Renal cortical epithelial cell (primary cell): ENCODE measurements at regions not wholly inside any gene's neighbourhood (a gene's known extent, or its start where the extent isn't known, plus 50 kb on each side); places are given as distances from the start of the nearest gene placed in this dataset.
"Not testable (repeated sequence)": the region's sequence is repeated elsewhere in the genome, so short reads cannot be mapped to it uniquely, and the experiment has no call there.

Source experiments
- DNase-seq: peaks from one replicate; pipeline ENCODE4 v3.0.0-alpha.2; 2011; ENCODE audit warnings: low read depth

DNA sequence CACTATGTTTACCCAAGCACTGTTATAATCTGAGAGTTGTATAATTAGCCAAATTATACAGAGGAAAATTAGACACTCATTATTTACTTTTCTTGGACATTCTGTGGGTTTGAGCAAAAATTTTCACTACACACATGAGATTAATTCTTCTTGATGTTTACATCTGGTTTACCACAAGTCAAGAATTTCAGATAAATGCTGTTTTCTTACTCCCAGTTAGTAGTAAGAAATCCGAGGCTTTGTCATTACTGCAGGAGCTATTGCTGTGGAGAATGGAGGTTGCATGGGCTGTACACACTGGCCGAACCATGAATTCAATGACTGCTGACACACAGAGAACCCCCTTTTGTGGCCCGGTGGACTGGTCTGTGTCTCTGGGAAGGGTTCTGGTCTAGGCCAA, 207.7 kb upstream of the CFAP20DC start:
- no peak for DNase-seq

DNA sequence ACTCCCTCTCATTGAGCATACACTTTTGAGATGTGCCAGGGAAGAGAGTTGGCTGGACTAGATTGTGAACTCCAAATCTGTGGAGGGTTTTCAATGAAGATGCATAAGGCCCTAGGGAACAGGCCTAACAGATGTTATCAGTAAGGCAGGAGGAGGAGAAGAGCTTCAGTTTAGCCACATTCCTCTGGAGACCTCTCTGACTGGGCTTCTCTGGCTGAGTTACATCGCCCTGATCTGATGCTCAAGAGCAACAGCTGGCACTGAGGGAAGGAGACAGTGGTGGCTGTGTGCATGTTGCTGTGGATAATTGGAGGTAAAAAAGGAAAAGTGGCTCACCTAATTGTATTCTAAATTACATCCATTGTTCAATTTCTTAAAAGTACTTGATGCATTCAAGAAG, 206.4 kb upstream of the CFAP20DC start:
- DNase-seq, result no peak

DNA sequence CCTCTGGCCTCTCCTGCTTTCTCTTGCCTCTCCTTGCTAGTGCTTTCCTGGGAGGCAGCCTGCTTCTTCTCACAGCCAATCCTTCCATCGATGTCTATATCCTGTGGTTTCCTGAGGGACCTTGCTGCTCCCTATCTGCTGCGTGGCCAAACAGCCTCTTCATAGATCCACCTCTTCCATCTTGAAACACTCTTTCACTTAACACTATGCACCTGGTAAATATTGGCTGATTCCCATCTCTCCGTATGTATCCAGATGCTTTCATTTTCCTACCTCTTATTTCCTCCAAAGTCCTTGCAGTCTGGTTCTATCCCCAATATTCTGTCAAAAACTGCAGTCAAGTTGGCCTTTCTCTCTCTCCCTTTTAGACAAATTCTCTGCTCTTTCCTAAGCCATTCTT, 205.2 kb upstream of the CFAP20DC start:
- no peak for DNase-seq

DNA sequence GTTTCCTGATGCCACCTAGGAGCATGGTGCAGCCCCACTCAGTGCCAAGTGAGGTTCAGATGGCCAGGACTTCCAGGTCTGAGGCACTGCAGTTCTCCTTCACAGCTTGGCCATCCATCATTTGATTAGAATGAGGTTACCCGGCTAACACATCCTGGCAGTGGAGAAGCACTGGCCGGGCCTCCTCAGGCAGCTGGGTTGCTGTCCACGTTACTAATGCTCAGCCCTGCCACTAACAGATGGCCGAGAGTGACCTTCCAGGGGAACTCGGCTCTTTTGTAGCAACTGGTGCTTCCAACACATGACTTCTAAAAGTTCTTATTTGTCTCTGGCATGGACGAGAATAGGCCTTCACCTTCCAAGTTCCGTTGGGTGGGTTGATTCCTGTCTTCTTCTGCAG, 204.6 kb upstream of the CFAP20DC start:
- DNase-seq, result no peak

DNA sequence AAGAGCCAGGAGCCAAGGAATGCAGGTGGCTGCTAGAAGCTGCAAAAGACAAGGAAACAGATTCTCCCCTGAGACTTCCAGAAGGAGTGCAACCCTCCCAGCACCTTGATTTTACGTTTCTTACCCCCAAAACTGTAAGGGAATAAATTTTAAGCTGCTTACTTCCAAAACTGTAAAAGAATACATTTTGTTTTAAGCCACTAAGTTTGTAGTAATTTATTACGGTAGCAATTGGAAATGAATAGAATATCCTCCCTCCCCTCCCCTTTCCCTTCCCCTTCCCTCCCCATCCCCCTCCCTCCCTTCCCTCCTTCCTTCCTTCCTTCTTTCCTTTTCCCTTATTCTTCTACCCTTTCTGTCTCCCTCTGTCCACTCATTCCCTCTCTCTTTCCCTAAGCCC, 203.7 kb upstream of the CFAP20DC start:
- no peak for DNase-seq

DNA sequence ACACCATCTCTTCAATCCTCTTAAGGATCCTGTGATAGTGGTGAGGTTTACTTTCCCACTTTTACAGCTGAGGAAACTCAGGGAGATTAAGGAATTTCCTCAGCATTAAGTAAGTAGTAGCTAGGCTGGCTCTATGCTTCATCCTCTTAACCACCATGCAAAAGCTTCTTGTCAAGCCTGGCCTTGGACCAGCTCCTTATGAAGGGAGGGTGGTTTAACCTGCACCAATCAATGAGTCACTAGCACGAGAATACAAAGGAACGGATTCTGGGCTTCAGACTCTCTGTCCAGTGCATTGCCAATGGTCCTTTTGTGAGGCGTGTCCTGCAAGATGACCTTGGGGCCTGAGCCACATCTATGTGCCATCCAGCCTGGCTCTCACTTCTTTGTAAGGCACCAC, 202.0 kb upstream of the CFAP20DC start:
- no peak for DNase-seq

DNA sequence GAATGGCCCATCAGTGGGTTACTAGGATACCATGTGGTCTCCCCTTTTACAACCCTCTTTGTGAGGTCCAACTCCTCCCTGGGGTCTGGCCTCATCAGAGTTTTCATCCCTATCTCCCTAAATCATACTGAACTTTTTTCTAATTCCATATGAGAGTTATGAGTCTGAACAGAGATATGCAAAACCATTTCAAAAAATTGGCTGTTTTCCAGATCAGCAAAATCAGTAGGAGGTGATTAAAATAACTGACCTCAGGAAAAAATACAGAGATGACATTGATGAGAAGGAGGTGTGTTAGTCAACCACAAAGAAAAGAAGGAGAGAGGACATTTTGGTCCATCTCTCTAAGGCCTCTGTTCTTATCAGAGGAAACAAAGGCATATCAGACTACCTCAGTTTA, 200.8 kb upstream of the CFAP20DC start:
- no peak for DNase-seq

DNA sequence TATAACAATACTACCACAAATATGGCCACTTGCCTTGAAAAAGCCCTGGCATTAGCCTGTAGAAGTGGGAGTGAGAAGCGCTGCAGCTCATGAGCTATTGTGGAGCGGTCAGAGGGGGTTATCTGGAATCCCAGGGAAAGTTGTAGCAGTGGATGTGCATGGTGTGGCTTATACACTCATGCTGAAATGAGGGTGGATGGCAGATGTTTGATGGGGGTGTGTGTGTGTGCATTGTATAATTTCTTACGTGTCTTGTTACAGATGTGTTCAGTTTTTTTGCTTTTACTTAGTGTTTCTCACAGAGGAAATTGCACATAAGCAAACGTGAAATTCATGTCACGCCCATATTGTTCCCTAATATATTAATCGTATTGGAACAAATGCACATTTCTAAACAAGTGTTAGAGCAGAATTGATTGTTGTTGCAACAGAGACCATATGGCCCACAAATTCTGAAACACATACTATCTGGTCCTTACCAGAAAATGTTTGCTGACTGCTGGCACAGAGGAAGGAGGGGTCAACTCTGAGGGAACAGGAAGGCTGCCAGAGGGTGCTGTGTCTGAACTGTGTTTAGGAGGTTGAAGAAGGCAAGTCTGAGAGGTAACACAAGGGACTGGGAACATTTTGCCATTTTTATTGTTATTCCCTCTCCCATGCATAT, 200.0 kb upstream of the CFAP20DC start:
- no peak for DNase-seq

DNA sequence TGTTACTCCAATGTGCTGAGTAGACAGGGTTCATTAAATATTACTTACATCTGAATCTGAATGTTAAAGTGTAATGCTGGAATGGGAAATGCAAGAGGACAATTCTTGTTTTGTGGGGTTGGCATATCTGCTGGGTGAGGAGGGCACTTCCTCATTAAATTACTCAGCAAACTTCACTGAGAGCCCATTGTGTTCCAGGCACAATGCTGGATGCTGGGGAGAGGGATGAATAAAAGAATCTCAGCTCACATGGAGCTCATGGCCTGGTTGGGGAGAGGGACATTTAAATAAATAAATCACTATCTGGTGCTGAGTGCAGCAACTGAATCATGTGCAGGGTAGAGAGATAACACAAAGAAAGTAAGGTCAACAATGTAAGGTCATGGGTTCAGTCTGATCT, 199.2 kb upstream of the CFAP20DC start:
- DNase-seq, result no peak

DNA sequence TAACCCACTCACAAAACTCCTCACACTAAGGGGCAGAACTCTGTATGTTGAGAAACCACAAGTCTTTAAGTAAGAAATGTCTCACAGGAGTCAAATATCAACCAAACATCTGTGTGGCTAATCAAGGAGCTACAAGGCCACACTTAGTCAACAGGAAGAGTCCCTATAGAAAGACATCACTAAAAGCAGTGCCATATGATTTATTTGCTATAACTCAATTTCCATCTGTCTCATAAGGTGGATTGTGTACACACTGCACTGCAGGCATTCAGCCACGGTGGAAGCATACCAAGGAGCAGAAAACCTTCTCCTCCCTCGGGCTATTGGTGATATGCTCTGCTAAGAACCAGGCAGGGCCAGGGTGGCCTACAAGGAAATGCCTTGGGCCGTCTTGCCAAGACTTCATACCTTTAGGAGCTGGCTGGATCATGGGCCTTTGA, 197.6 kb upstream of the CFAP20DC start:
- DNase-seq, result peak; percentile 85

DNA sequence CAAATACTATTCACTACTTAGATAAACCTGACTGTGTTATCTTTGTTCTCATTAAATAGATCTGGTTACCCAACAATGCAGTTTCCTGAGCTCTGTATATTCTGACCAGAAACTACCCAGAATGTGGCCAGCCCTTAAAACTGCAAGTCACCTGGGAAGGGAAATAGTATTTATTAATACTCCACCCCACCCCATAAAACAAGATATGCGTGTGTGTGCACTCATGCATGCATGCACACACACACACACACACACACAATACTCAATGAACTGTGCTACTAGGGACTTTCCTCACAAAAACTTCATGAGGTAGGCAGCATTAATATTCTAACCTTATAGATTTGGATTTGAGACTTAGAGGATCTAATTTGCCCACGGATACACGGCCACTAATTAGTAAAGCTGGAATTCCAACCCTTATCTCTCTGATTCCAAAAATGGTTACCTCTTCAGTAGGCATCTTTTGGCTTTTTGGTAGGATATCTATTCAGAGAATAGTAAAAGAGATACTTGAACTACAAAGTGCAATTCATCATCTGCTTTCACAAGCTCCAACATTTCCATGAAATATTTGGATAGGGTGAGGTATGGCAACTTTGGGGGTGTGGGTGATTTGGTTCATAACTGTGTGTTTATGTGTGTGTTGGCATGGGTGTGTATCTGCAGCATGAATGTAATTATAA, 197.0 kb upstream of the CFAP20DC start:
- peak; percentile 50 for DNase-seq

DNA sequence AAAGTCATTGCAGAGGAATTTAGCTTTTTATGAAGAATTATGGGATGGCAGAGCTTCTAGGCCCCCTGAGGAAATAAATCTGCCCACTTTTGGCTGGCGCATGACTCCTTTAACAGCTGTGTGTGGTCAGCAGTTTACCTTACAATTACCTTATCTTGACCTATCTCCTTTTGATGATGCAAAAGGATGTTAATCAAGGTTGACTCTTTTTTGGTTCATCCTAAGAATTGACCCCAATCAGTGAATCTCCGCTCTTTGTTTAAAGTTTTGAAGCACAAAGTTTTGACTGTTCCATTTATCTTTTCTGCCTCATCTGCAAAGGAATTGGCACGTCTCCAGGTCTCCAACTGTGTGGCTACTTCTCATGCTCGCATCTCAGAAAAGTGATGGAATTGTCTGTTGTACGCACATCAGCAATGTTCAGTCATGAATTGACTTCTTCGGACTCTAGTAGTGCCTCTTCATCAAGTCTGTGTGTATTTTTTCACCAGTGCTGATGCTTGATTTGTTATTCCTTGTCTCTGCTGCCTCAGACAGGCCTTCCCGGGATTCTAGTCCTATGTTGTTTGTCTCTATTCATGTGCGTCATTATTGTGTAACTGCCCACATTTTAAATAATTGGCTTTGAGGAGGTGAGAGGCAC, 196.2 kb upstream of the CFAP20DC start:
- DNase-seq, result peak; percentile 90

DNA sequence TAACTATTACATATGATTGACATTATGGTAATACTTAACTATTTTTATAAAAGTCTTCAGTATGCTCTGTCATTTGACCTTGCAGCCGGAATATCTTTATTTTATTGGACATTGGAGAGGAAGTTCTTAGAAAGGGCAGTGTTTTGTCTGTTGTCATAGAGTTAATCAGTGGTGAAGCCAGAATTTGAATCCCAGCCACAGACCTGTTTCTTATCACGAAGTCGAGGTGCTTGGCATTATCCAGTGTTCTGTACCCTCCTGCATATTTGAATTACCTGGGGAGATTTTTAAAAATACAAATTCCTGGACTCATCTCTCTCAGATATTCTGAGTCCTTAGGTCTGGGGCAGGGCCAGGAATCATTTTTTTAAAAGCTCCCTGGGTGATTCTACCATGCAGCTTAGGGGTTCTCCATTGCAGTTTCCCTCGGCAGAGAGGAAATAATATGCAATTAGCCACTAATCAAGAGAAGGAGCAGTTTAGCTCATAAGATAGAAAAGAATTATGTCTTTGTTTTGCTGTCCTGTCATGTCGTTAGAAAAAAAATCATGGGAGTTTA, 195.6 kb upstream of the CFAP20DC start:
- DNase-seq, result peak; percentile 25

DNA sequence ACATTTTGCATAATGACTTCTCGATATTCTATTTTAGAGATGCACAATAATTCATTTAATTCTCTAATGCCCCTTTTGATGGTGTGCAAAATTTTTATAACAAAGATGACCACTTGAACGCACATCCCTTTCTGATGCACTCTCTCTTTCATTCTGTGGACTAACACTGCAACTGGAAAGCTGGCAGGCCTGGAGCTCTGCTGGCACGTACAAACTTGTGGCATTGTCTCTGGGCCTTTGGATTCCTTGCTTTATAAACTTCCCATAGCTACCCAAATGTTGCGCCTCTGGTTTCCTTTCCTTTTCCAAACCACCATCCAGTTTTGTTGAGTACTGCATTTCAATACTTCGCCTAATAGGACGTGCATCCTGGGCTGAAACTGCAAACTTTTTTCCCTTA, 194.5 kb upstream of the CFAP20DC start:
- DNase-seq, result no peak

DNA sequence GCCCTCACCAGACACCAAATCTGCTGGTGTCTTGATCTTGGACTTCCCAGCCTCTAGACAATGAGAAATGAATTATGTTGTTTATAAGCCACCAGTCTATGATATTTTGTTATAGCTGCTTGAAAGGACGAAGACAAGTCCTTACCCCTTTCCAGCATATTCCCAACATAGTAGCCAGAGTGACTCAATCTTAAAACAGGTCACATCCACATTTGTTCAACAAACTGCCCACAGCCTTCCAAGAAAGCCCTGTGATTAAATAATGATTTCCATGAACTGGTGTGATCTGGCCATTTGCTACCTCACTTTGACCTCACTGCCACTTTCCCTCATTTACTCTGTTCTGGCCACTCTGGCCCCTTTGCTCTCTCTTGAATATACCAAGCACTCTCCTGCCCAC, 193.7 kb upstream of the CFAP20DC start:
- DNase-seq, result peak; percentile 70

DNA sequence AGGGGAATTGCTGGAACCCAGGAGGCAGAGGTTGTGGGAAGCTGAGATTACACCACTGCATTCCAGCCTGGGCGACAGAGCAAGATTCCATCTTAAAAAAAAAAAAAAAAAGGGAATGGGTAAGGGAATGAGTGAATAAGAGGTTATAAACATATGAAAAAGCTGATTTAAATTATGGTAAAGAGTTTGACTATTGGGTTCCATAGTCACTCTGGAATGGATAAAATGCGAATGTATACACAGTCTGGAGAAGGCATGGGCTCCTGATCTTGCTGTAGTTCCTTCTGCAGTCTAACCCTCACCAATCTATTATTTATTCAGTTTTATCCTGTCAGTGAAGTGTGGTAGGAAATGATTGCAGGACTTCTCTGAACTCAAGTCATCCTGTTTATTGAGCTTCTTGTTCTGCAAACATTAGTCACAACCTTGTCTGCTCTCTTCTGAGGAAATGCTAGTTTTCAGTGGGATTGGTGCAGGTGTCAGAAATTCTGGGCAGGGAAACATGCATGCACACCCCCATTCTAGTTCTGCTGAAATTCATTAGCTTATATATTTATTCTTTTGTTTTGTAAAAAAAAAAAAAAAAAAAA, 190.9 kb upstream of the CFAP20DC start:
- DNase-seq, result peak; percentile 45

DNA sequence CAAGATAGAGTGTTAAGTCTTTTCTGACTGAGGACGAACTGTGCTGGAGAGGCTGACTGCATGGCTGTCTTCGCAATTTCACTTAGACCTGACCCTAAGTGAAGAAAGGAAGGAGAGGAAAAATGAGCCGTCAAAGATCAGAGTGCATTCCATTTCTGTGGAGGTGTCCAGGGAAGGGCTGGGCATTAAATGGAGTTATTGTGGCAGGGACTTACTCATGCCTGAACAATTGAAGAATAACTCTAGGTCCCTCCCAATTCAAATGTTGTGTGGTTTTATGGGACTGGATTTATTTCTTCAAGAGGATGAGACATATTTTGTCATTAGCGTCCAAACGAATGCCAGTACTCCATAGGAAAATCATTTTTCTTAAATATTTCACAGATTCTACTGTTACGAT, 187.3 kb upstream of the CFAP20DC start:
- peak; percentile 50 for DNase-seq

DNA sequence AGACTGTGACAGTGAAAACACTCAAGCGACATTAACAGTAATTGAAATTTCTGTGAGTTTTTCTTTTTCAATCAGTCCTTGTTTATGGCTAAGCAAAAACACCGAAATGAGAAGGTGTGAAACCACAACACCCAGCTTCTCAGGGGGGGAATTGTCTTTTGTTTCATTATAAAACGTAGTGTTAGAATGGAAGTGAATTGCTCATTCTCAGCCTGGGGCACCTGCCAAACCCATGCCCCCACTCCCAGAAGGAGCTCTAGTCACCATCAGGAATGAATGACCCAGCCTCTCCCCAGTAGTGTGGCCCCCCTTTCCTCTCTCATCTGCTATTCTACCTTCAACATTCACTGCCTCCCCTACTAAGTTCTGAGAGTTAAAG, 185.8 kb upstream of the CFAP20DC start:
- DNase-seq, result peak; percentile 21

DNA sequence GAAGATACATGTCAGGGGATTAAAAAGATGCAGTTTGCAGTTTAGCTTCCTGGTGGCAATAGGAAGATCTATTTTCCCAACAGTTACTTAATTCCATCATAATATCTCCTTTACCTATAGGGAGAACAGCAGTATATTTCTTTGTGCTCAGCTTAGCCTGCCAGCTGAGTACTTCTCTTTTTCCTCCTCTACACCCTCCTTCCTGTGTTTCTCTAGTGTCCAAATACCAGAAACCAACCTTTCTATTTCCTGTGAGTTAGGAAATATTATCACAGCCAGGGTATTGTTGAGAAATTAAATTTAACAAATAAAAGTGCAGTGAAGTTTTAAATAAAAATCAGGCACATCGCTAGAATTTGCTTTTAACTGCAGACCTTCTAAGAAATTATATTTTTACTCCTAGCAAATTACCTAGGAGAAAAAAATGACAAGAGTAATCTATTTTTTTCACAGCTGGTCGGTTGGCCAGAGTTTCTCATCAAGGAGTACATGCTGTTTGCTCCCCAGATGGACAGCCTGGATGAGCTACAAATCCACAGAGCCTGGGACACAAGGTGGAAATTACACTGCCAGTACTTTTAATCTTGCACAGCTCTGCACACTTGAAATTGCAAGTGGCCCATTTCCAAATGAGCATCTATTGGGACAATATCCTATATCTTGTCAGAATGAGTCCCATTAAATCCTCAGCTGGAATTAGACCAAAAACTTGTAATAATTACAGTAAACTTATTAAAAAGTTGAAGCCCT, 185.2 kb upstream of the CFAP20DC start:
- DNase-seq, result no peak

DNA sequence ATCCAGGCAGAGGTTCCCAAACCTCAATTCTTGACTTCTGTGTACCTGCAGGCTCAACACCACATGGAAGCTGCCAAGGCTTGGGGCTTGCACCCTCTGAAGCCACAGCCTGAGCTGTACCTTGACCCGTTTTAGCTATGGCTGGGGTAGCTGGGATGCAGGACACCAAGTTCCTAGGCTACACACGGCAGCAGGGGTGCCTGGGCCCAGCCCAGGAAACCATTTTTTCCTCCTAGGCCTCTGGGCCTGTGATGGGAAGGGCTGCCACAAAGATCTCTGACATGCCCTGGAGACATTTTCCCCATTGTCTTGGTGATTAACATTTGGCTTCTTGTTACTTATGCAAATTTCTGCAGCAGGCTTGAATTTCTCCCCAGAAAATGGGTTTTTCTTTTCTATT, 180.6 kb upstream of the CFAP20DC start:
- DNase-seq, result not testable (repeated sequence)

DNA sequence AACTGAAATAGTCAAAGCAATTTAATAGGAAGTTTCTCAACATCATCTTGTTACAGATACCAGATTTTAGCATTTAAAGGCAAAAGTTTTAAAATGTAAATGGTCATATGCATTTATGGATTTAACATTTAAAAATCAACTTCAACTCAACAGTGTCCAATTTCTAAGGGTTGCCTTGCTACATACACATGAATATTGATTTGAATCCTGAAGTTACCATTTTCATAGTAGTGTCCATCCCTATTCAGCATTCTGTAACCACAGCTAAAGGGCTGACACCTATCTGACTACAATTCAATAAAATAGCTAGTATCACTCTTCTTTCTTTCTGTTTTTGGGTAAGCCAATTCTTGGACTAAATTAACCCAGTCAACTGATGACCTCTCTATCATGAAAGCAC, 164.0 kb upstream of the CFAP20DC start:
- DNase-seq, result no peak
